Lung (tissue), 11 donors: ENCODE measurements at regions not wholly inside any gene's neighbourhood (a gene's known extent, or its start where the extent isn't known, plus 50 kb on each side); places are given as distances from the start of the nearest gene placed in this dataset.

Source experiments
- ATAC-seq: fragments of 200-7000 bp; cut with Tn5 transposase; one replicate; pipeline ENCODE4 v1.9.1; 2020; ENCODE audit warnings: moderate number of reproducible peaks; ENCODE audit not compliant: insufficient read depth, low FRiP score
- DNase-seq, 3 donors: peaks; one replicate each; pipeline ENCODE4 v3.0.0-alpha.2; 2013 to 2017
- H3K27ac ChIP-seq, 2 donors: one replicate each; pipeline ENCODE4 v1.5.1; 2013; ENCODE audit warnings: mild to moderate bottlenecking in 2 of 2, moderate library complexity in 2 of 2, control low read depth in 1 of 2, inconsistent platforms in 1 of 2, low read depth in 1 of 2, low read length in 1 of 2
- H3K27me3 ChIP-seq, 3 donors: one replicate each; pipeline ENCODE4 v1.5.1; 2013; ENCODE audit warnings: low read length in 2 of 3; ENCODE audit not compliant: control insufficient read depth in 3 of 3, insufficient read depth in 3 of 3
- H3K36me3 ChIP-seq, 4 donors: one replicate each; pipeline ENCODE4 v1.5.1; 2013; ENCODE audit warnings: low read length in 4 of 4, mild to moderate bottlenecking in 1 of 4, moderate library complexity in 1 of 4; ENCODE audit not compliant: control insufficient read depth in 4 of 4, insufficient read depth in 4 of 4
- H3K4me1 ChIP-seq, 5 donors: one replicate each; pipeline ENCODE4 v1.5.1; 2013; ENCODE audit warnings: low read length in 5 of 5, mild to moderate bottlenecking in 2 of 5, moderate library complexity in 1 of 5; ENCODE audit not compliant: control insufficient read depth in 5 of 5, insufficient read depth in 5 of 5
- H3K4me3 ChIP-seq: one replicate; pipeline ENCODE4 v1.5.1; 2013; ENCODE audit warnings: mild to moderate bottlenecking, control low read depth, moderate library complexity
- H3K9ac ChIP-seq, 2 donors: one replicate each; pipeline ENCODE4 v1.5.1; 2013; ENCODE audit warnings: low read length in 2 of 2, control low read depth in 1 of 2; ENCODE audit not compliant: insufficient read depth in 1 of 2
- H3K9me3 ChIP-seq, 4 donors: one replicate each; pipeline ENCODE4 v1.5.1; 2013; ENCODE audit warnings: low read length in 3 of 4, mild to moderate bottlenecking in 1 of 4, moderate library complexity in 1 of 4; ENCODE audit not compliant: control insufficient read depth in 4 of 4, insufficient read depth in 3 of 4
- WGBS, 2 donors: extraction: QIAGEN DNeasy Blood & Tissue Kit; methylation state at CpG; one replicate each; pipeline ENCODE4 v1.1.7; 2013; 5-methylcytosine and 5-hydroxymethylcytosine counted together
- TF ChIP-seq, protein P1 (sequence below): IDR thresholded peaks from 2 replicates; pipeline ENCODE4 v1.5.1; 2012; ENCODE audit warnings: mild to moderate bottlenecking; ENCODE audit errors: control extremely low read depth, extremely low read depth
- donor health status: control.
- donor health status: control.
- donor health status: Bipolar disorder and iron deficiency.
- donor health status: healthy.
- donor health status: DM: yes; HTN: yes; CAD: no.

DNA sequence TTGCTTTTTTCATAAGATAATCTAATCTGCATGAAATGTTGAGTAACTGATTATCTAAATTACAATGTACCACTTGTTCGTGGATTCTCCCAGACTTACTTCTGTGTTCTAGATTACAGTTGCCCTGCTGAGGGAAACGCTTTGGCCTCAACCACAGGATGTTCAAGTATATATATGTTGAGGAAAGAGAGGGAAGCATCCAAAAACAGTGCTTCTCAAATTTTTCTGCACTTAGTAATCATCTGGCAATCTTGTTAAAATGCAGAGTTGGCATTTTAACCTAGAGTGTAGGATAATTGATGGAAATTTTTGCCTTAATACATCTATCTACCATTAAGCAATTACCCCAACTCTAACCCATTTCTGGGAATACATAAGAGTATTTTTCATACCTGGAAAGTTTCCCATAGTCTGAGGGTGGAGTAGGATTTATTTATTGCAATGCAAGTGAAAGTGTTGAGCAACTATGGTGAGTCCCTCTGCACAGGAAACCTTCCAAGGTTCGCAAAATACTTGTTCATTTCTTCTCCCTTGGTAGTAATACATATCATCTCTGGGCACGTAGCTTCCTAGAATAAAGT, 59.6 kb upstream of the C1GALT1 start:
- H3K27ac ChIP-seq: peak overlapping the region in 1 of 2 donors; percentile 22

DNA sequence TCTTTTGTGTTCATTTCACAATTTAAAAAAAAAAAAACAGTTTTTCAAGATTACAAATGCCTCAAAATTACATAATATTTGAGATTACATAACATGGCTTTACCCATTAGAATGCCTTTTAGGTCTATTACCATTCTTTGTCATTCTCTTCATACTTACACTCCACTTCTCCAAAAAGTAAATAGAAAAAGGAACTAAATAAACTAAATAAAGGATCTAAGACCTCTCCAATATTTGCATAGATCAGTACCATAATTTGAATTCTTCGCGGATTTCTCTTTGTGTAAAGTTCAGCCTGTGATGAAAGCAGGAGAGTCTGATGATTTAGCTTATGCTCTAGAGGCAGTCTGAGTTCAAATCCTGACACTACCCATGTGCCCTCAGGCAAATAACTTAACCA, 56.4 kb upstream of the C1GALT1 start:
- Histone ChIP-seq H3K27ac (no peak overlapping the region), H3K9me3 (no peaks in the 10 kb centered on the region), H3K36me3 (no peaks in the 10 kb centered on the region), H3K4me3 (no peak overlapping the region), H3K27me3 (no peaks in the 10 kb centered on the region), H3K9ac (no peak overlapping the region), H3K4me1 (no peaks in the 10 kb centered on the region)
- 43 to 53% methylated on average over 2 of the region's 2 CpGs for WGBS, 2 donors
- ATAC-seq (peak; percentile 16), DNase-seq (peak in 1 of 3 donors; percentile 9)
- TF ChIP-seq, protein P1, sequence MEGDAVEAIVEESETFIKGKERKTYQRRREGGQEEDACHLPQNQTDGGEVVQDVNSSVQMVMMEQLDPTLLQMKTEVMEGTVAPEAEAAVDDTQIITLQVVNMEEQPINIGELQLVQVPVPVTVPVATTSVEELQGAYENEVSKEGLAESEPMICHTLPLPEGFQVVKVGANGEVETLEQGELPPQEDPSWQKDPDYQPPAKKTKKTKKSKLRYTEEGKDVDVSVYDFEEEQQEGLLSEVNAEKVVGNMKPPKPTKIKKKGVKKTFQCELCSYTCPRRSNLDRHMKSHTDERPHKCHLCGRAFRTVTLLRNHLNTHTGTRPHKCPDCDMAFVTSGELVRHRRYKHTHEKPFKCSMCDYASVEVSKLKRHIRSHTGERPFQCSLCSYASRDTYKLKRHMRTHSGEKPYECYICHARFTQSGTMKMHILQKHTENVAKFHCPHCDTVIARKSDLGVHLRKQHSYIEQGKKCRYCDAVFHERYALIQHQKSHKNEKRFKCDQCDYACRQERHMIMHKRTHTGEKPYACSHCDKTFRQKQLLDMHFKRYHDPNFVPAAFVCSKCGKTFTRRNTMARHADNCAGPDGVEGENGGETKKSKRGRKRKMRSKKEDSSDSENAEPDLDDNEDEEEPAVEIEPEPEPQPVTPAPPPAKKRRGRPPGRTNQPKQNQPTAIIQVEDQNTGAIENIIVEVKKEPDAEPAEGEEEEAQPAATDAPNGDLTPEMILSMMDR: no peak

More for the DNA sequence above, 59.6 kb upstream of the C1GALT1 start:
- peaks cover 0 to 4% (median 0%) of the 10 kb centered on the region in 5 donors for H3K4me1 ChIP-seq
- ATAC-seq (peak; percentile 37), DNase-seq (no peak)
- H3K4me3 ChIP-seq: no peak overlapping the region
- TF ChIP-seq, protein P1: no peak
- no peaks in the 10 kb centered on the region for H3K36me3 ChIP-seq
- WGBS, 2 donors: 16 to 26% methylated on average over 4 of the region's 4 CpGs
- no peak overlapping the region for H3K9ac ChIP-seq
- H3K9me3 ChIP-seq: no peaks in the 10 kb centered on the region
- H3K27me3 ChIP-seq: no peaks in the 10 kb centered on the region

DNA sequence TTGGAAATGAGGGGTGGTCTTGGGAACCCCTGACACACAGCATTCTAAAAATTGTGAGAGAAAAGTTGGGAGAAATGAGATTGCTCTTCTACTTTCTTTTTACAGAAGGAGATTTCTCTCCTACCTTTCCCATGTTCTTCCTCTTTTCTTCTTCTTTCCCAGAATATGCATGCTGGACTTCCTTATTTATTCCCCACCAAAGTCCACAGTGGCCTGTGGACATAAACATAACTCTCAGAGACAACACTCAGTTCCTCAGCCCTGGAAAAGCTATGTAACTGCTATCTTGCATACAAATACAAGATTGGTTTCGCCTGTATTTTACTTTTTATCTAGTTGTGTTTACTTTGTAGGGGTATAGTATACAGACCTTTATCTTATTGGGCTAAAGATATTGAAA, 54.6 kb upstream of the C1GALT1 start:
- no peak overlapping the region for H3K9ac ChIP-seq
- H3K27me3 ChIP-seq: no peaks in the 10 kb centered on the region
- H3K27ac ChIP-seq: no peak overlapping the region
- no peak for ATAC-seq
- TF ChIP-seq, protein P1: no peak
- H3K36me3 ChIP-seq: no peaks in the 10 kb centered on the region
- no peaks in the 10 kb centered on the region for H3K9me3 ChIP-seq
- H3K4me3 ChIP-seq: no peak overlapping the region
- no peaks in the 10 kb centered on the region for H3K4me1 ChIP-seq
- DNase-seq: no peak
- WGBS, 2 donors: 90 to 95% methylated on average over 1 of the region's 1 CpG

DNA sequence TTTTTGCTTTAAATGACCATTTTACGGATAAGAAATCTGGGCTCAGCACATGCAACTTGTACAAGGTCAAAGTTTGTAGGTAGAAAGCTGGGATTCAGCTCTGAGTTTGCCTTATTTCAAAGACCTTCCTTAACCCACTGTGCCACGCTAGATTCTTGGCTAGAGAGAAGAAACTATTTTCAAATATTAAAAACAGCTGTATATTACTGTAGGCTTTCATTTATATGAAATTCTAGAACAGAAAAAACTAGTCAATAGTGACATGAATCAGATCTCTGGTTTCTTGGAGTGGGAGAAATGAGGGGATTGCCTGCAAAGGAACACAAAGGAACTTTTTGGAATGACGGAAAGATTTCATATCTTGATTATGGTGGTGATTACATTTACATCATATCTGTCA, 53.0 kb upstream of the C1GALT1 start:
- no peak overlapping the region for H3K9ac ChIP-seq
- no peaks in the 10 kb centered on the region for H3K36me3 ChIP-seq
- WGBS, 2 donors: 94 to 97% methylated on average over 3 of the region's 3 CpGs
- ATAC-seq: no peak
- H3K4me3 ChIP-seq: no peak overlapping the region
- TF ChIP-seq, protein P1: no peak
- H3K9me3 ChIP-seq: no peaks in the 10 kb centered on the region
- no peaks in the 10 kb centered on the region for H3K4me1 ChIP-seq
- DNase-seq: no peak
- H3K27ac ChIP-seq: no peak overlapping the region
- H3K27me3 ChIP-seq: no peaks in the 10 kb centered on the region
